GM23338 (cell line): ENCODE measurements at regions not wholly inside any gene's neighbourhood (a gene's known extent, or its start where the extent isn't known, plus 50 kb on each side); places are given as distances from the start of the nearest gene placed in this dataset.
A peak's percentile ranks its signal among the peaks of the same experiment; 100 is the strongest.

Source experiments
- ATAC-seq: fragments of 200-7000 bp; cut with Tn5 transposase; 3 replicates; pipeline ENCODE4 v1.9.1; 2020
- DNase-seq: peaks from one replicate; pipeline ENCODE4 v3.0.0-alpha.2; 2015; ENCODE audit warnings: low spot score
- H2AFZ ChIP-seq: fragments of 200-600 bp; sonication (generic); 2 replicates; pipeline ENCODE4 v1.8.0; 2016; ENCODE audit warnings: antibody characterized with exemption, mild to moderate bottlenecking, moderate library complexity
- H3F3A ChIP-seq: fragments of 200-600 bp; sonication (generic); replicated peaks from 2 replicates; pipeline ENCODE4 v1.8.0; 2017; ENCODE audit warnings: antibody characterized with exemption, mixed run types, low read depth
- H3K27ac ChIP-seq: fragments of 200-600 bp; sonication (generic); 2 replicates; pipeline ENCODE4 v1.6.1; 2016; ENCODE audit warnings: low read depth
- H3K27me3 ChIP-seq: fragments of 200-600 bp; sonication (generic); 2 replicates; pipeline ENCODE4 v1.8.0; 2016; ENCODE audit warnings: mild to moderate bottlenecking, mixed run types, moderate library complexity; ENCODE audit not compliant: insufficient read depth
- H3K36me3 ChIP-seq: fragments of 200-600 bp; sonication (generic); 2 replicates; pipeline ENCODE4 v1.8.0; 2016; ENCODE audit warnings: mild to moderate bottlenecking; ENCODE audit not compliant: insufficient read depth
- H3K4me1 ChIP-seq: fragments of 200-600 bp; sonication (generic); 2 replicates; pipeline ENCODE4 v1.8.0; 2016; ENCODE audit warnings: mild to moderate bottlenecking, moderate library complexity; ENCODE audit not compliant: insufficient read depth
- H3K4me2 ChIP-seq: fragments of 200-600 bp; sonication (generic); 2 replicates; pipeline ENCODE4 v1.7.1; 2017; ENCODE audit warnings: mixed run types
- H3K4me3 ChIP-seq: fragments of 200-600 bp; sonication (generic); 2 replicates; pipeline ENCODE4 v1.6.1; 2016; ENCODE audit warnings: mixed run types
- H3K79me2 ChIP-seq: fragments of 200-600 bp; sonication (generic); replicated peaks from 2 replicates; pipeline ENCODE4 v1.8.0; 2017; ENCODE audit warnings: mild to moderate bottlenecking; ENCODE audit not compliant: insufficient read depth
- H3K9me2 ChIP-seq: fragments of 200-600 bp; sonication (generic); 2 replicates; pipeline ENCODE4 v1.8.0; 2017; ENCODE audit not compliant: insufficient read depth
- H4K20me1 ChIP-seq: fragments of 200-600 bp; sonication (generic); replicated peaks from 2 replicates; pipeline ENCODE4 v1.8.0; 2017; ENCODE audit warnings: mild to moderate bottlenecking; ENCODE audit not compliant: insufficient read depth
- H3K27ac Mint-ChIP-seq: 2 replicates; pipeline ENCODE4 v1.8.0; 2020; ENCODE audit warnings: inconsistent platforms, mild to moderate bottlenecking, moderate library complexity, mixed read lengths
- H3K27me3 Mint-ChIP-seq: 3 replicates; pipeline ENCODE4 v1.8.0; 2022; ENCODE audit warnings: low read depth, mild to moderate bottlenecking, moderate library complexity, mixed read lengths, inconsistent platforms; ENCODE audit not compliant: insufficient read depth, poor library complexity
- H3K36me3 Mint-ChIP-seq: 3 replicates; pipeline ENCODE4 v1.8.0; 2021; ENCODE audit warnings: low read depth, mild to moderate bottlenecking, inconsistent platforms, moderate library complexity, mixed read lengths
- H3K4me1 Mint-ChIP-seq: 3 replicates; pipeline ENCODE4 v1.8.0; 2020; ENCODE audit warnings: mild to moderate bottlenecking, inconsistent platforms, mixed read lengths
- H3K4me3 Mint-ChIP-seq: 3 replicates; pipeline ENCODE4 v1.8.0; 2021; ENCODE audit warnings: moderate library complexity, mild to moderate bottlenecking, inconsistent platforms, mixed read lengths
- H3K9me3 Mint-ChIP-seq: 3 replicates; pipeline ENCODE4 v1.8.0; 2020; ENCODE audit warnings: moderate library complexity, mild to moderate bottlenecking, inconsistent platforms, mixed read lengths
- CREB1 ChIP-seq: fragments of 250-450 bp; sonication (Bioruptor Pico); IDR thresholded peaks from 2 replicates; pipeline ENCODE4 v1.5.0; 2020; ENCODE audit warnings: low read depth, mild to moderate bottlenecking, moderate library complexity
- EZH2 ChIP-seq: fragments of 200-600 bp; sonication (generic); IDR thresholded peaks from one replicate; pipeline ENCODE4 v1.8.0; 2017; ENCODE audit warnings: antibody characterized with exemption, mild to moderate bottlenecking, low read depth; ENCODE audit not compliant: unreplicated experiment
- EZH2phosphoT487 ChIP-seq: fragments of 200-600 bp; sonication (generic); IDR thresholded peaks from one replicate; pipeline ENCODE4 v1.8.1; 2018; ENCODE audit warnings: antibody characterized with exemption; ENCODE audit not compliant: unreplicated experiment
- JUNB ChIP-seq: IDR thresholded peaks from one replicate; pipeline ENCODE4 v1.6.1; 2016; ENCODE audit warnings: antibody characterized with exemption; ENCODE audit not compliant: unreplicated experiment
- NANOG ChIP-seq: IDR thresholded peaks from 2 replicates; pipeline ENCODE4 v1.6.1; 2016; ENCODE audit warnings: antibody characterized with exemption, borderline replicate concordance
- STAT1 ChIP-seq: IDR thresholded peaks from one replicate; pipeline ENCODE4 v1.6.1; 2016; ENCODE audit warnings: antibody characterized with exemption; ENCODE audit not compliant: unreplicated experiment
- TF ChIP-seq, protein P1 (sequence below), 2 experiments: fragments of 200-600 bp in 1 of 2; sonication (generic) in 1 of 2; conservative IDR thresholded peaks; 2 replicates each; pipeline versions ENCODE4 v1.5.1 to v1.6.1; 2016 to 2017; ENCODE audit warnings: antibody characterized with exemption in 2 of 2, low read depth in 2 of 2, mild to moderate bottlenecking in 2 of 2, moderate library complexity in 1 of 2
- TF ChIP-seq, protein P2 (sequence below): IDR thresholded peaks from 2 replicates; pipeline ENCODE4 v1.6.1; 2016; ENCODE audit warnings: antibody characterized with exemption

DNA sequence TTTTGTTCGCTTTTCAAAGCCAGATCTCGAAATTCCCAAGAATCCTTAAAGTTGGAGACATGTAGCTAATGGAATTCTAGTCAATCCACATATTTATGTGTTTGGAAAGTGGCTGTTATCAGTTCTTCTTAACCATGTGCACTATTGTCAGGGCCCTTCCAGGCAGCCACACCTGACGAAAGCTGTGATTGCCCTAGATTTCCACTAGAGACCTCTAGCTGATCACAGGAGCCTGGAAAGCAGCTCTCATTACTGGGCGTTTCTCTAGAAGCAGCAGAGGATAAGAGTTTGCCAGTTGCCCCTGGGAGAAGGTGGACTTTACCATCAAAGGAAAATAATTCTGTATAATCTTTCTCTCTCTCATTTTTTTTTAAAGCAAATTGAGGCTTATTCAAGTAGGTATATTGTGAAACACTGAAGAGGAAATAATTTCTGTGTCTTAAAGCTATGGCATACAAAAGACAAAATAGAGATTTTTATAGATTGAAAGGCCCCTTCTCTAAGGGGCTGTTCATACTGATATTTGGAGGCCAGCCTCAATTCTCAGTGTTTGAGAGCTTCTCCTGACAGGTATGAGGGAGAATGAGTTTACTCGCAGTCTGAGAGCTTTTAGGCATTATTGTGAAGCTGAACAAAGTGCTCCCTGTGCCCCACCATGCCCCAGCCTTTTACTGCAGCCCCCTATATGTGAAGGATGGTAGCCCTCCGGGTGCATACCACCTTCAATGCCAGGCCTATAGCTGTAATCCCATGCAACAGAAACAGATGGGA lies 405.4 kb upstream of the ACTBL2 start:
- Mint-ChIP-seq H3K9me3 (no peaks in the 10 kb centered on the region), H3K4me1 (peaks cover 39% of the 10 kb centered on the region), H3K27ac (no peak overlapping the region), H3K4me3 (no peak overlapping the region), H3K27me3 (peaks cover 1% of the 10 kb centered on the region), H3K36me3 (no peaks in the 10 kb centered on the region)
- peak; percentile 96 for ATAC-seq
- H3K79me2 ChIP-seq, result no peaks in the 10 kb centered on the region
- no peaks in the 10 kb centered on the region for H3K36me3 ChIP-seq
- H3K4me2 ChIP-seq, result no peak overlapping the region
- no peak overlapping the region for H3K27ac ChIP-seq
- no peak for TF ChIP-seq JUNB
- TF ChIP-seq, protein P1, sequence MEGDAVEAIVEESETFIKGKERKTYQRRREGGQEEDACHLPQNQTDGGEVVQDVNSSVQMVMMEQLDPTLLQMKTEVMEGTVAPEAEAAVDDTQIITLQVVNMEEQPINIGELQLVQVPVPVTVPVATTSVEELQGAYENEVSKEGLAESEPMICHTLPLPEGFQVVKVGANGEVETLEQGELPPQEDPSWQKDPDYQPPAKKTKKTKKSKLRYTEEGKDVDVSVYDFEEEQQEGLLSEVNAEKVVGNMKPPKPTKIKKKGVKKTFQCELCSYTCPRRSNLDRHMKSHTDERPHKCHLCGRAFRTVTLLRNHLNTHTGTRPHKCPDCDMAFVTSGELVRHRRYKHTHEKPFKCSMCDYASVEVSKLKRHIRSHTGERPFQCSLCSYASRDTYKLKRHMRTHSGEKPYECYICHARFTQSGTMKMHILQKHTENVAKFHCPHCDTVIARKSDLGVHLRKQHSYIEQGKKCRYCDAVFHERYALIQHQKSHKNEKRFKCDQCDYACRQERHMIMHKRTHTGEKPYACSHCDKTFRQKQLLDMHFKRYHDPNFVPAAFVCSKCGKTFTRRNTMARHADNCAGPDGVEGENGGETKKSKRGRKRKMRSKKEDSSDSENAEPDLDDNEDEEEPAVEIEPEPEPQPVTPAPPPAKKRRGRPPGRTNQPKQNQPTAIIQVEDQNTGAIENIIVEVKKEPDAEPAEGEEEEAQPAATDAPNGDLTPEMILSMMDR (conservative IDR thresholded peaks at IDR 0.05; ENCODE audit: low read depth in 2 of 2), result peak; percentile 61 to 78
- 0 out of 2 replicates have a peak, but pooled peaks cover 2% of the 10 kb centered on the region for H3K9me2 ChIP-seq
- H4K20me1 ChIP-seq, result no peaks in the 10 kb centered on the region
- H3K4me3 ChIP-seq, result no peak overlapping the region
- no peaks in the 10 kb centered on the region for H3K27me3 ChIP-seq
- H3F3A ChIP-seq, result no peaks in the 10 kb centered on the region
- peaks cover 35% of the 10 kb centered on the region for H3K4me1 ChIP-seq
- peak; percentile 74 for DNase-seq
- peak overlapping the region; percentile 18; the same call in 1 of the 2 replicates for H2AFZ ChIP-seq

DNA sequence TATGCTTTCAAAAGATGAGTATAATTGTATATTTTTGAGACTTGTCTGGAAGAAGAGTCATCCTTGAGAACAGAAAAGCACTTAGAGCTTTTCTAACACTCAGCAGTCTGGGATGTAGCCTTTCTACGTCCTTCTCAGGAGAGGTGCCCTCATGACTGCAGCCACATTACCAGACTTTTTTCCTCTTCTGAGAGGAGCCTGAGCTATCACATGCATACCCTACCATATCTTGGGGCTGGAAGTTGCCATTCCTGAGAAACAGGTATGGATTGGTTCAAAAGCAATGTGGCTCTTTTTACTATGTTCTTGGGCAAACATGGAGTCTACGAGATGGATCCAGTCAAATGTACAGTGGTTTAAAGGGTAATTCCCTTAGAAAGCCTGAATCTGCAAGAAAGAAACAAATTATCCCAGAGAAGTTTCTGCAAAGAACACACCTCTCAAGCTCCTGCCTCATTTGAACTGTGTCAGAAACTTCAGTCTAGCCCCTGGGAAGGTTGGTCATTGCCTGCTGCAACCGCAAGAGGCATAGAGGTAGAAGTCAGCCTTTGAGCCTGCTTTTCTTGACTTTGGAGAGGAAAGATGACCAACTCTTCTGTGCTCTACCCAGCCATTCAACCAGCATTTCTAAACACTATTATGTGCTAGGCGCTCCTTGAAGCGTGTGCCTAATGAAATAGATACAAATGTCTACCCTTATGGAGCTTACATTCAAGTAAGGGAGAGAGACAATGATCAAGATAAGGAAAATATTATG lies 401.9 kb upstream of the ACTBL2 start:
- ATAC-seq, result no peak
- Histone ChIP-seq H3K27ac (no peak overlapping the region), H3K4me2 (no peak overlapping the region), H3K36me3 (no peaks in the 10 kb centered on the region), H3K9me2 (no peaks in the 10 kb centered on the region), H4K20me1 (no peaks in the 10 kb centered on the region), H3K27me3 (no peaks in the 10 kb centered on the region), H3K4me1 (peaks cover 19% of the 10 kb centered on the region), H3K4me3 (no peak overlapping the region), H3K79me2 (no peaks in the 10 kb centered on the region), H3F3A (no peaks in the 10 kb centered on the region), H2AFZ (no peak overlapping the region)
- H3K4me3 Mint-ChIP-seq, result no peak overlapping the region
- peaks cover 17% of the 10 kb centered on the region for H3K4me1 Mint-ChIP-seq
- no peak overlapping the region for H3K27ac Mint-ChIP-seq
- no peaks in the 10 kb centered on the region for H3K9me3 Mint-ChIP-seq
- peaks cover 1% of the 10 kb centered on the region for H3K27me3 Mint-ChIP-seq
- no peak for DNase-seq
- no peaks in the 10 kb centered on the region for H3K36me3 Mint-ChIP-seq
- TF ChIP-seq NANOG (no peak), CREB1 (CRISPR knock-in tag) (no peak), EZH2phosphoT487 (no peak), STAT1 (no peak), EZH2 (no peak)
- TF ChIP-seq, protein P1 (conservative IDR thresholded peaks at IDR 0.05; ENCODE audit: low read depth in 2 of 2), result no peak
- TF ChIP-seq, protein P2, sequence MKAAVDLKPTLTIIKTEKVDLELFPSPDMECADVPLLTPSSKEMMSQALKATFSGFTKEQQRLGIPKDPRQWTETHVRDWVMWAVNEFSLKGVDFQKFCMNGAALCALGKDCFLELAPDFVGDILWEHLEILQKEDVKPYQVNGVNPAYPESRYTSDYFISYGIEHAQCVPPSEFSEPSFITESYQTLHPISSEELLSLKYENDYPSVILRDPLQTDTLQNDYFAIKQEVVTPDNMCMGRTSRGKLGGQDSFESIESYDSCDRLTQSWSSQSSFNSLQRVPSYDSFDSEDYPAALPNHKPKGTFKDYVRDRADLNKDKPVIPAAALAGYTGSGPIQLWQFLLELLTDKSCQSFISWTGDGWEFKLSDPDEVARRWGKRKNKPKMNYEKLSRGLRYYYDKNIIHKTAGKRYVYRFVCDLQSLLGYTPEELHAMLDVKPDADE, result no peak
